SW 1271 (cell line): ENCODE measurements at regions not wholly inside any gene's neighbourhood (a gene's known extent, or its start where the extent isn't known, plus 50 kb on each side); places are given as distances from the start of the nearest gene placed in this dataset.
A peak's percentile ranks its signal among the peaks of the same experiment; 100 is the strongest.

Experiments used
- DNase-seq, 2 experiments: peaks; one replicate each; lab custom pipeline; 2025; lab: John Stamatoyannopoulos, UW

DNA sequence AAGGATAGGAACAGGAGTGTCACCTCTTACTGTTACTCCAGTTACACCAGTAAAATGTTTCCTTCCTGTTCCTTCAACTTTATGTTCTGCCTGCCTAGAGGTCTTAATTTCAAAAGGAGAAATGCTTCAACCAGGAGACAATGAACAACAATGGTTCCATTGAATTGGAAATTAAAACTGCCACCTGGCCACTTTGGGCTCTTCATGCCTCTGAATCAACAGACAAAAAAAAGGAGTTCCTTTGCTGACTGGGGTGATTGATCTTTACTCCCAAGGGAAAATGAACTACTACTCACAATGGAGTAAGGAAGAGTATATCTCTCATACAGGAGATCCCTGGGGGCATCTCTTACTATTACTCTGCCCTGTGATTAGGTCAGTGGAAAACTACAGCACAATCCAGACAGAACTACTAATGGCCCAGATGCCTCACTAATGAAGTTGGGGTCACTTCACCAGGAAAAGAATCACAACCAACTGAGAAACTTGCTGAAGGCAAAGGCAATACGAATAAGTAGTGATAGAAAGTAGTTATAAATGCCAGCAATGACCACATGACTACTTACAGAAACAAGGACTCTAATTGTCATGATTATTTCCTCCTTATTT, 76.6 kb upstream of the PRDX6 start:
- no peak for DNase-seq

DNA sequence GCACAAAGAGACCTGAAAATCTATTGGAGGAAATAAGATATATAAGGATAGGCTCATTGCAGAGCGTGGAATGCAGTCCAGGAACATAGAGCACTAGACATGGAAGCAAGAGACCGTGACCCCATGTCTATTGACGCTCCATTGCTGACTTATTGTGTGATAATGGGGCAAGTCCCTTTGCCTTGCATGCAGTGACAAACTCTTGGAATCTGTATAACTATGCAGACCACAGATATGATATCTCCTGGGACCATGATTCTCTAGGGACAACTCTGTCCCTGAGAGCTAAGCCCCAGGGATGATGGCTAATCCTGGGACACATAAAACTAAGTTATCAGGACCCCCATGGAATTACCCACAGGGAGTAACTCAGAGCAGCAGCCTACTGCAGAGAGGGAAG, 73.1 kb upstream of the PRDX6 start:
- DNase-seq: no peak

DNA sequence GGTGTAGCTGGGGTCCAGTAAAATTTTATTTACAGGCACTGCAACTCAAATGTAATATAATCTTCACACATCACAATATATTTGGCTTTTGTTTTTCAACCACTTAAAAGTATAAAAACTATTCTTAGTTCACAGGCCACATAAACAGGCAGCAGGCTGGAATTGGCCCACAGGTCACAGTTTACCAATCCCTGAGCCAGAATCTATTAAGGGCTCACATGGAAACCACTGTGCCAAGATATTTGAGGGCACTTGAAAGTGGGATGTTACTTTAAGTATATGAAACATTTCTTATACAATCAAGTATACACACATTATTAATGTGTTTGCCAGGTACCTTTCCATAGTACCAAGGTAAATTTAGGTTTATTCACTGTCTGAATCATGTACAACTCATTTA, 71.9 kb upstream of the PRDX6 start:
- no peak for DNase-seq

DNA sequence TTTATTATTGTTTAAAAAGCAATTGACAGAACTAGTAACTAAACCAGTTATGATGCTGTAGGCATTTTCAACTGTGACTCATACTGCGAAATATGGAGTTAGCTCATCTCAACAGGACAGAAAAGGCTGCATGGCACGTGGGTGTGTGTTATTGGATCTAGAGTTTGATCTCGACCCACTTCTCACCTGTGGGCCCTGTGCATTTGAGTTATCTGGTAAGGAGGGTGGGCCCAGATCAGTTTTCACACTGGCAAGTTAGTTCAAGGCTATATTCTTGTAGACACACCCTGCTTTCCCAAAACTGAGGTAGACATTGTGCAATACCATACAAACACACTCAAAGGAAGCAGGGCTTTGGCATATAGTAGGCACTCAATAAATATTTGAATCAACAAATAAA, 71.3 kb upstream of the PRDX6 start:
- DNase-seq: peak in 1 of 2 experiments; percentile 3

DNA sequence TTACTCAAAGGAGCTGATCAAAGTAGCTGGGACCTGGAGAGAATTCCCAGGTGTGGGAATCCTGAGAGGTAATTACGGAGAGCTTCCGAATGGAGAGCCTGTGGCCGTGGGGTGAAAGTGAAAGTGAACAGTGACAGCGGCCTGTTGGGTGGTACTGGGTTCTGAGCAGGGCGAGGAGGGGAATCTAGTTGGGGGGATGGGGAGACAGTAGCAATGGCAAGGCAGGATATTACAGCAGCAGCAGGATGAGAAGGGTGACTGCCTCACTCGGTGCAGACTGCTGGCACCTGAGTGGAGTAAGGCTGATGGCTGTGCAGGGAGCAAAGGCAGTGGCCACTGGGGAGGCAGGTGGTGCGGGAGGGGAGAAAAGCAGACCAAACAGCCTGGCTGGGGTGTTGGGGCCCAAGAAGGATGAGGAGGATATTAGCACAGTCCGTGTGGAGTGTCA, 70.3 kb upstream of the PRDX6 start:
- no peak for DNase-seq

DNA sequence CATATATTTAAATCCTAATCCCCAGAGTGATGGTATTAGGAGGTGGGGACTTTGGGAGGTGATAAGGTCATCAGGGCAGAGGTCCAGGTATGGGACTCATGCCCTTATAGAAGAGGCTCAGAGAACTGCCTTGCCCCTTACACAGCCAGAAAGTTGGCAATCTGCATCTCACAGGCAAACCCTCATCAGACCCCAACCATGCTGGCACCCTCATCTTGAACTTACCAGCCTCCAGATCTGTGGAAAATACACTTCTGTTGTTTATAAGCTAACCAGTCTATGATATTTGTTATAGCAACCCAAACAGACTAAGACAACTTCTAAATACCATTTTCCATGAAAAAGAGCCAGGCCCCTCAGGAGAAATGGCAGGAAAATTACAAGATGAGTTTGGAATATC, 69.3 kb upstream of the PRDX6 start:
- no peak for DNase-seq

DNA sequence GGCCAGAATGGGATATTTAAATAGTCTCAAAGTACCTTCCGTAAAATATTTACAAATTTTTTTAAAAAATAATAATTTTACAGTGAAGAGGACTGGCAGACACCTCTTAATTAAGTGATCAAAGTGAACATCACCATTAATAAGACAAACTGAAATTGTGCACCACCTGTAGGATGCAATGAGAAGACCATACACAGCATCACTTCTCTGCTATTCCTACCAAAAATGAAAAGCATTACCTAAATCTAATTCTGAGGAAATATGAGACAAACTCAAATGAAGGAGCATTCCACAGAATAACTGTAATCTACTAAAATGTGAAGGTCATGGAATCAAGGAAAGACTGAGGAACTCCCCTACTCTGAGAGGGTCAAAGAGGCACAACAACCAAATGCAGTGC, 68.2 kb upstream of the PRDX6 start:
- no peak for DNase-seq

DNA sequence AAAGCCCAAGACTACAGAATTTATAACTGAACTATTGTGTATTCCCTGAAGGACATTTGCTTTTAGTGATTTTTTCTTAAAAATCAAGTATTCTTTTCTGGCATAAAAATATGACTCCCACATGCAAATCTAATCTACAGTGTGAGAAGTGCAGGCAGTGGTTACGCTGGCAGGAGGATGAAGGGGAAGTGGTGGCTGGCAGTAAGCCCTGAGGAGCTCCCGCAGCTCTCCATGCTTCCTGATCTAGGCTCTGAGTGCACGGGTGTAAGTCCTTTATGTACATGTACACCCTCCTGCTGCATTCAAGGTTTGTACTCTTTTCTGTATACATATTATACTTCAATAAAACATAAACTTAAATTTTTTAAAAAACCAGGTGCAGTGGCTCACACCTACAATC, 67.5 kb upstream of the PRDX6 start:
- no peak for DNase-seq

DNA sequence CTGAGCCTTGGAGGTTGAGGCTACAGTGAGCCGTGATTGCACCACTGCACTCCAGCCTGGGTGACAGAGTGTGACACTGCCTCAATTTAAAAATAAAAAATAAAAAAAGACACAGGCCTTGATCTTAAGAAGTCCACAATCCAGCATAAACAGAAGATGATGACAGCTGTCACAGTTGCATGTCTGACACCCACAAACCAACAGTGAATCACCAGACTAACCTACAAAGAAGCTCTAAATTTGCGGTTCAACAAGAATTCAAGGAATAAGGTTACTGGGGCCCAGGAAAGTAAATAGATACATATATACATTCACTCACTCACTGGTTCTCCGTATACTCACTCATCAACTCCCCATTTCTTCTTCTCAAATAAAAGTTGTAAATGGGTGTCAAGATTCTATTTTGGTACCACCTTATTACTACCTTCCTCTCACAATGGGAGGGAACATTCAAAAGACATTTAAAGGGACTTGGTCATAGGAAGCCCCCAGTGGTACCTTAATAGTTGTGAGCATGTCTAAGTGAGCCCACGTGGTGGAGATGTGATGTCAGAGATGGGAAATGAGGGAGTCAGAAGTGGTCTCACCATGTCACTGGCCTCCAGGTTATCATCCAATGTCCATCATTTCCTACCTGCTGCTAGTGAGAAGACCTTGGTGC, 66.9 kb upstream of the PRDX6 start:
- no peak for DNase-seq

DNA sequence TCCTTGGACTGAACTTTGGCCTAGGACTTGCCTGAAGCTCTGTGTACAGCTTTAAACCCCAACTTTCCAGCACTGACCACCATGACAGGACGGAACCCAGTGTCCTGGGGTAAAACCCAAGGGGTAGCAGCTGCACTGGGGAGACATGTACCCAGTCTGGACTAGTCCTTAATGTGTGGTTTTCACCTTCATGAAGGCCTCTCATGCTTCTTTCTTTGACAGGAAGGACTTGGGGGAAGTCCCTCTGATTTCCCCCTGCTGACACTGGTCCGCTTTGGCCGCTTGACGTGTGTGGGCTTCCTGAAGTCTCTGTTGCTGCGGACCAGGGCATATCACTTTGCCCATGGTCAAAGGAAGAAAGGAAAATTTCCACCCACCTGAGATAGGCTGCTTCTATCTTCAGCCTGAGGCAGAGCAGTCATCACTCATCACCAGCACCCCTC, 66.3 kb upstream of the PRDX6 start:
- DNase-seq: no peak

DNA sequence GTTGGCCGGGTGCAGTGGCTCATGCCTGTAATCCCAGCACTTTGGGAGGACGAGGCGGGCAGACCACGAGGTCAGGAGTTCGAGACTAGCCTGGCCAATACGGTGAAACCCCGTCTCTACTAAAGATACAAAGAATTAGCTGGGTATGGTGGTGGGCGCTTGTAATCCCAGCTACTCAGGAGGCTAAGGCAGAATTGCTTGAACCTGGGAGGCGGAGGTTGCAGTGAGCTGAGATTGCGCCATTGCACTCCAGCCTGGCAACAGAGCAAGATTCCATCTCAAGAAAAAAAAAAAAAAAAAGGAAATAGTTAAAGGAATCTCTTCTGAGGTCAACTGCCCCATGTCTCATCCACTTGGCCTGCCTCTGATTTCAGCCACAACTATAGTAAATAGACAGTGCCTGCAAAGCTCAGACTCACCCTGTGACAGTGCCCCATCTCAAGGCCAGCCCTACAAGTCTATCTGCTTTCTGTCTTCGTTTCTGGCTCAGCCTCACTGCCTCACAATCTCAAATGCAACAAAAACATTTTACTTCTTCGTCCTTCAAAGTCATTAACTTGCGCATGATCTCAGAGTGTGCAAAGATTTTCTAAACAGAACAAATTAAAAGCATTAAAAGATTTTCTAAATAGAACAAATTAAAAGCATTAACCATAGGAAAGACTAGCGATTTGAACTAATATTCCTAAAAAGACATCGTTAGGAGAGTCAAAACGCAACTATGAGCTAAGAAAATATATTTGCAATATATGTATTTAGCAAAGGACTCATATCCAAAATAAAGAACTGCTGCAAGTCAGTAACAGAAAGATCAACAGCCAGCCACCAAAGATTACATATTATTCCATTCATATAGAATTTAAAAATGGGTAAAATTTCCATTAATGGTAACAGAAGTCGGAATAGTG, 65.0 kb upstream of the PRDX6 start:
- DNase-seq: no peak

DNA sequence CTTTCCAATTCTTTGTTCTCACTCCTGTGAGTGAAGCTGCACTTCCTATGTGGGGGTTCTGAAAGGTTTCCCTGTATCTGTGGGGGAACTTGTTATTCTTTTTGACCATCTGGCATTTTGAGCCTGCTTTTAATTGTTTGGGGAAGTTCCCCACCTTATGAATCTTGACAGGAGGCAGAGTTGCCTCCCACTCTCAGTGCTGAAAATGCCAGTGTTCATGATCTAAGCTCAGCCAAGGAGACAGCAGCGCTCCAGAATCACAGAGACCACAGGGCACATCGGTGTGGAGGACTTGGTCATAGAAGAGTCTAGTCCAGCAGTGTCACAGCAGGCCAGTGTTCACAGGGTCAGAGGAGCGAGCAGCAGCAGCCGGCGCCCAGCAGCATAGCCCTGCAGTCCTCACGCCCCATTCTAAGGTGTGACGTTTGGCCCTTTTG, 63.8 kb upstream of the PRDX6 start:
- DNase-seq: no peak

DNA sequence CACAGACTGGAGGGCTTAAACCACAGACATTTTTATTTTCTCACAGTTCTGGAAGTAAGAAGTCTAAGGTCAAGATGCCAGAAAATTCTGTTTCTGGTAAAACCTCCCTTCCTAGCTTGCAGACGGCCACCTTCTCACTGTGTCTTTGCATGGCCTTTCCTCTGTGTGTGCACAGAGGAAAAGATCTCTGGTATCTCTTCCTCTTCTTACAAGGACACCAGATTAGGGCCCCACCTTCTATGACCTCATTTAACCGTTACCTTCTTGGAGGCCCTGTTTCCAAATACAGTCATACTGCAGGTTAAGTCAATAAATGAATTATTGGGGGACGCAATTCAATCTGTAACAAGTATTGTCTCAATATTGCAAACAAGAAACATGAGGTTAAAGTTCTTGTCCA, 63.0 kb upstream of the PRDX6 start:
- DNase-seq: no peak

DNA sequence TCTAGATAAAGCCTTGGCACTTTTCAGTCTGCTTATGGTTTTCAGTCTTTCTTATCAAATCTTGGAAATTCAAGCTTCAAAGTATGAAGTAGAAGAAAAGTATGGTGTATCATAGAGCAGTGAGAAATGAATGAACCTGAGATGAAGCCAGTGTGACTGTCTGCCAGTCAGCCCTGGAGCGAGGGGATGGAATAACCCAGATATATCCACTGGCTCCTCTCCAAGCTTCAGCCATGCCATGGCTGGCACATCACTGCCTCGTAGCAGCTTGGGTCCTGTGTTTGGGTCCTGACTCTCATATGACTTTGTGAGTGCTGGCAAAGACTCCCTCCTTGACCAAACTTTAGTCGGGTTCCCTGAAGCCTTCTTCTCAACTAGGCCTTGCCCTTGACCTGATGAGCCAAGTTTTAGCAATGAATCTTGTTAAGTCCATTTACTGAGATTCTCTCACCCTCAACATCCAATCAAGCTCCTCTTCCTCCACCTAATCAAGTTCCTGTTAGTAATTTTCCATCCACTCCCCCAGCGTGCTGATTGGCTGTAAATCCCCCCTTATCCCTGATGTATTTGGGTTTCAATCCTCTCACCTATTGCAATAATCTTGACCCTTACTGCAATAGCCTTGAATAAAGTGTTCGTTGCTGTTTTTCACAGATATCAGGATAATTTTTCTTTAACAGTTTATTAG, 62.5 kb upstream of the PRDX6 start:
- no peak for DNase-seq

DNA sequence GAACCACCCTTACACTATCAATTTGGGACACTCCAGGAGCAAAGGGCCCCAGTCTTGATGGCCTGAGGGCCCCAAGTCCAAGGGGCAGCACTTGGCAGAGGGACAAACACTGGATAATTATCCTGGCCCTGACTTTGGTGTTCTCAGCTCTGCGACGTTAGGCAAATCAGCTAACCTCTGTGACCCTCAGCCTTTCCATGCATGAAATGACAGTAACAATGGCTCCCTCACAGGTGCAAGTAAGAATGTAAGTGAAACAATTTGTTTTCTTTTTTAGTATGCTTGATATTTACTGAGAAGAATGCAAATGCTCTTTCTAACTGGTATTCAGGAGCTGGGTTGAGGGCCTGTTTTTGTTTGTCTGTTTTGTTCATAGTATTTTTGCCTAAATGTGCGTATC, 61.6 kb upstream of the PRDX6 start:
- DNase-seq: no peak

DNA sequence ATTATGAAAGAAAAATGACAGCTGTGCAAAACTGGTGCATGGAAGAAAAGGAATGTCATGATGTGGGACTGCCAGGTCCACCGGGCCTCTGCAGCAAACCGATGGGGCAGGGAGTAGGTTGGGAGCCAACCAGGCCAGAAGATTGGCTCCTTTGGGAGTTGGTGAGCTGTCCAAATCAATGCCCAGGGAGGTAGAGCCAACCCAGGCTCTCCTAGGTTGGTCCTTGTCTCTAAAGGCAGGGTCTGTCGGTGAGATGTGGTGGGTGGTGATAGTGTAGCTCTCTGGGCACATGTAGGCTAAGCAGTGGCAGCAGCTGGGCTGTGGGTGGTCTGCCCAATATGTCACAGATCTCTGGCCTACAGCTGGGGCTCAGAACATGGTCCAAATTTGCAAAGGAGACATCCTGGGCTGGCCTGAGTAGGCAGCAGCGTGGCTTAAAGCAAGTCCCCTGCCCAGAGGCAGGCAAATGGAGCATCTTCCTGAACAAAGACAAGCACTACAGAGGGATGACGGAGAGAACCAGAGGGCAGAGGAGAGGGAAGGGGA, 61.2 kb upstream of the PRDX6 start:
- DNase-seq: no peak

DNA sequence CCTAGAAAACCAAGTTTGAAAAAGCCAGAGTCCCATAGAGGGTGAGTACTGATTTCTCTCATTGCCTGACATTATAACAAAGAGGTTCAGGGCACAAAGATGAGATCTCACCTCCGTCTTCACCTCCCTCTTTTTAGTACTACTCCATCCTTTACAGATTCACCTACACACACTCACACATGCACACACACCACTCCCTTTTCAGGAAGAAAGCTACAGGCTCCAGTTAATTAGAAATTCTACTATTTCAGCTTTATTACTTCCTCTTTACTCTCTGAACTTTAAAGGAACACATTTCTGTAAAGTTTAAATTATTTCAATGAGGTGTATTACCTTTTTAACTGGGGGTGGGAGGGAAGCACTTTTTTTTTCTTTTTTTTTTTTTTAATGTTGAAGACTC, 59.6 kb upstream of the PRDX6 start:
- DNase-seq: no peak

DNA sequence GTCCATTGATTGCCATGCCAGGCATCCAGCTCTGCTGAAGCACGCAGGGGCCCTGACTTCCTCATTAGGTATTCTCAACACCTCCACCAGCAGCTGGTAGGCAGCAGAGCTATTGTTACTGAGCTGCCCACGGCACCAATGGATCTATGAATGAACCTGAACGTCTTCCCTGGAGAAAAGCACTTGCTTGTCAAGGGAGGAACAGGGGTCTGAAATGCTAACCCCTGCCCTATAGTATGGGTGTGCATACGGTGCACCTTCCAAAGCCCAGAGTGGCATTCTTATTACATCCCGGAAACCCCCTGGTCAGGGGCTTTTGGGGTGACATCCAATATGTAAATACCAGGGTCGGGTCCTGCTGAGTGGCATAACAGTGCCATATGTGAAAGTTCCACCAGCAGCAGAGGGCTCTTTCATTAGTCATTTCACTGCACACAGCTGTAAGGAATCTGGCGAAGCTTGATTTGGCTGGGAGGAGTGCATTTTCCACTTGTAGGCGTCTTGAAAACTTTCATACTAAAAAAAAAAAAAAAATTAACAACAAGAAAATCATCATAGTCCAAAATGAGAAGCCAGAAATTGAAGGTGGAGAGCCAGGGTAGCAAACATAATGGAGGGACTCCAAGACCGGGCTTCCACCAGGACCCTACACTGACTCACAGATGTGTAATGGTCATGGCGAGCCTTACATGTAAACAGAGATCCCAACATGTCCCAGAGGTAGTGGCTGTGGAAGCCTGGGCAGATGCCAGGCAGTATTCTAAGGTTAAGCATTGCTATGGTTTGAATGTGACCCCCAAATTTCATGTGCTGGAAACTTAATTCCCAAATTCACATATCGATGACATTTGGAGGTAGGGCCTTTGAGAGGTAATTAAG, 58.8 kb upstream of the PRDX6 start:
- DNase-seq: no peak

DNA sequence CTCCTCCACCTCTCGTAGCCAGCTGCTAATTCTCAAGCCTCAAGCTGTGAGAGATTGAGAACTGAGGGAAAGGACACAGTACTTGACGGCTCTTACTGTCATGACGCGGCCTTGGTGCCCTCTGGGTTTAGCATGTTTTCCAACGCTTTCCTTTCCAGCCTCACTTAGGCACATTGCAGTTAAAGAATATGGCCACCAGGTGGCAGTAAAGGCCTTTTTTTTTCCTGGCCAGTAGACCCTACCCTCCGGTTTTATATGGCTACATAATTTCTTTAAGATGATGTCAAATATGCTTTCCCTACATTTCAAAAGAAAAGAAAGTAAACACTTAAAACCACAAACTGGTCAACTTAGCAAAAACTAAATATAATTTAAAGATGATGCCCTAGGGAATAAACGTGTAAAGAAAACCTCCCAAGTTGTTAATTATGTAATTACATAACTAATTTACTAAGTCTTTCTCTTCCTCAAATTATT, 56.8 kb upstream of the PRDX6 start:
- DNase-seq: peak; percentile 2 to 64

DNA sequence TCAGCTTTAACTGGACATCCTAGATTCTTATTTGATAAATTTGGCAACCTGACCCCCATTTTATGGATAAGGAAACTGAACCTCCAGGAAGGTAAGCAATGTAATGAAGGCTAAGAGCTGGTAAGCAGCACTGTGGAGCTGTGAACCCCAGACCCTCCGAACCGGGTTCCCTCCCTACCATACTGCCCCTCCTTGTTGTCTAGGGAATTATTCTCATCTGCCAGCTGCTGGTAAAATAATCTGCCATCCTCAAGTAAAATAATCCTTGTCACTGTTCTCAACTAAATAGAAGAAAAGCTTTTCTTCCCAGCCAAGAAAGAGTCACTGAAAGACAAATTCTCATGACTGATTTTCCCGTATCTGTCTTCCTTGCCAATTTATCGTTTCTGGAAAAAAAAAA, 55.8 kb upstream of the PRDX6 start:
- no peak for DNase-seq

DNA sequence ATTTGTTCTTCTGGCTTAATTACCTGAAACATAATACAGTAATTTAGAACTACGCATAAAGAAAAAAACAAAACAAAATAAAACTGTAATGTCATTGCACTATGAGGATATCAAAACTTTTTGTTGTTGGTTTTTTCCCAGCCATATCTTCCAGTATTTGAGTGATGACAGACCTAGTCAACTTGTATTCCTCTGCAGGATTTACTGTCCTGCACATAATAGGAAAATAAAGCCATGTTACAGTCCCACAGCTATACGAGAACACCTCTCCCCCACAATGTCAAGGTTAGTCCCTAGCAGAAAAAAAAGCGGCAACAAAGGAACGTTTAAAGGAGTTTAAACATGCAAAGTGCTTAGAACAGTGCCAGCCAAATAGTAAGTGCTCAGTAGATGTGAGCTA, 55.3 kb upstream of the PRDX6 start:
- no peak for DNase-seq
